ENCODE measurements at regions not wholly inside any gene's neighbourhood (a gene's known extent, or its start where the extent isn't known, plus 50 kb on each side); places are given as distances from the start of the nearest gene placed in this dataset.
A peak's percentile ranks its signal among the peaks of the same experiment; 100 is the strongest.
"Not testable (repeated sequence)": the region's sequence is repeated elsewhere in the genome, so short reads cannot be mapped to it uniquely, and the experiment has no call there.

DNA sequence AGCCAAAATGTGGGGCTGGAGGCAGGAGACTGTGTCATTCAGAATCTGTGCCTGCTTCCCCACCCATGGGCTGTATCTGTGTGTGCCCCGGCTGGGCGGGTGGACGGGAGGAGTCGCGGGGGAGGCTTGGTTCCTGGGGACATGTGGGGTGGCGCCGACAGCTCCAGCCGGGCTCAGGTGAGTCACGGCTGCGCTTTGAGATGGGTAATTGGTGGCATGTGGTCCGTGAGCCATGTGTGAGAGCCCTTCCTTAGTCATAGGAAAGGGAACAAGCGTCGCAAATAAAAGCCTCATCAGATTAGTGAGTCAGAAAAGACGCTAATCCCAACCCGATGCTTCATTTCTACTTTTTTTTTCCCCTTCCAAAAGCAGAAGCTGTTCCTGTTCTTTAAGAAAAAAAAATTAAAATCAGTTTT is 118.6 kb upstream of the ZNF536 start:
- DNase-seq (ENCODE audit: low read depth) = peak; percentile 47
- no peak overlapping the region for H3K4me3 ChIP-seq (ENCODE audit: low read length)
- TF ChIP-seq, protein P1, sequence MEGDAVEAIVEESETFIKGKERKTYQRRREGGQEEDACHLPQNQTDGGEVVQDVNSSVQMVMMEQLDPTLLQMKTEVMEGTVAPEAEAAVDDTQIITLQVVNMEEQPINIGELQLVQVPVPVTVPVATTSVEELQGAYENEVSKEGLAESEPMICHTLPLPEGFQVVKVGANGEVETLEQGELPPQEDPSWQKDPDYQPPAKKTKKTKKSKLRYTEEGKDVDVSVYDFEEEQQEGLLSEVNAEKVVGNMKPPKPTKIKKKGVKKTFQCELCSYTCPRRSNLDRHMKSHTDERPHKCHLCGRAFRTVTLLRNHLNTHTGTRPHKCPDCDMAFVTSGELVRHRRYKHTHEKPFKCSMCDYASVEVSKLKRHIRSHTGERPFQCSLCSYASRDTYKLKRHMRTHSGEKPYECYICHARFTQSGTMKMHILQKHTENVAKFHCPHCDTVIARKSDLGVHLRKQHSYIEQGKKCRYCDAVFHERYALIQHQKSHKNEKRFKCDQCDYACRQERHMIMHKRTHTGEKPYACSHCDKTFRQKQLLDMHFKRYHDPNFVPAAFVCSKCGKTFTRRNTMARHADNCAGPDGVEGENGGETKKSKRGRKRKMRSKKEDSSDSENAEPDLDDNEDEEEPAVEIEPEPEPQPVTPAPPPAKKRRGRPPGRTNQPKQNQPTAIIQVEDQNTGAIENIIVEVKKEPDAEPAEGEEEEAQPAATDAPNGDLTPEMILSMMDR (conservative IDR thresholded peaks at IDR 0.05; ENCODE audit: low read depth, low read length) = no peak

DNA sequence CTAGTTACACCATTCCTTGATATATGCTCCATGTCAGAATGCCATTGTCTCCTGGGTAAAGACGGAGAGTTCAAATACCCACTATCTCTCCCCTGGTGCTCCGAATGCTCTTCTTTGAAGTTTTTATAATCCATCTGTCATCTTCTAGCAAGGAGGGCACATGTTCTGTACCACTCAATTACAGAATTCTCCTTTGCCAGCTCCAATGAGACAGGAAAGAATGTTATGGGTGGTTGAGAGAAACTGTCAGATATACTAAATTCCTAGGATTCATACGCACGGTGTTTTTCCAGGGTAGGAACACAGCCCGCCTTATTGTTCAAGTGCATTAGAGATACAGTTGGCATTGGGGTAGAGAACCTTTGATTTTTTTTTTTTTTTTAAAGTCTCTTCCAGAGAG is 118.0 kb upstream of the ZNF536 start:
- no peak for DNase-seq (ENCODE audit: low read depth)
- H3K4me3 ChIP-seq (ENCODE audit: low read length) = no peak overlapping the region
- TF ChIP-seq, protein P1 (conservative IDR thresholded peaks at IDR 0.05; ENCODE audit: low read depth, low read length) = no peak

DNA sequence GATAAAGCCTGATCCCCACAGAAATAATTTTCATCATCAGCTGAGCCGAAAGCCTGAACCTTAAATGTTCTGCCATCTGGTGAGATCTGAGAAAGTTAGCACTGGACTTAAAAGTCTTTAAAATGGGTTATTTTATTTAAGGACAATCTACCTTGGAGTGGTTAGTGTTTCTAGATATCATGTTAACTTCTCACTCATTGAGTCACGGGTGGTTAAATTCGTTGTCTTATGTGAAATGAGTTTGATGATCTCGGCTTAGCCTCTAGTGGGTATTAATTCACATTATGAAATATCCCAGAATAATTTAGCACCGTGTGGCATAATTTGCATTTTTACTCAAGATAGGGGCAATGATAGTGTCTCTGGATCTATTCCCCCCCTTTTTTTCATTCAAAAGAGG is 117.4 kb upstream of the ZNF536 start:
- no peak for DNase-seq (ENCODE audit: low read depth)
- H3K4me3 ChIP-seq (ENCODE audit: low read length) = no peak overlapping the region
- TF ChIP-seq, protein P1 (conservative IDR thresholded peaks at IDR 0.05; ENCODE audit: low read depth, low read length) = no peak

DNA sequence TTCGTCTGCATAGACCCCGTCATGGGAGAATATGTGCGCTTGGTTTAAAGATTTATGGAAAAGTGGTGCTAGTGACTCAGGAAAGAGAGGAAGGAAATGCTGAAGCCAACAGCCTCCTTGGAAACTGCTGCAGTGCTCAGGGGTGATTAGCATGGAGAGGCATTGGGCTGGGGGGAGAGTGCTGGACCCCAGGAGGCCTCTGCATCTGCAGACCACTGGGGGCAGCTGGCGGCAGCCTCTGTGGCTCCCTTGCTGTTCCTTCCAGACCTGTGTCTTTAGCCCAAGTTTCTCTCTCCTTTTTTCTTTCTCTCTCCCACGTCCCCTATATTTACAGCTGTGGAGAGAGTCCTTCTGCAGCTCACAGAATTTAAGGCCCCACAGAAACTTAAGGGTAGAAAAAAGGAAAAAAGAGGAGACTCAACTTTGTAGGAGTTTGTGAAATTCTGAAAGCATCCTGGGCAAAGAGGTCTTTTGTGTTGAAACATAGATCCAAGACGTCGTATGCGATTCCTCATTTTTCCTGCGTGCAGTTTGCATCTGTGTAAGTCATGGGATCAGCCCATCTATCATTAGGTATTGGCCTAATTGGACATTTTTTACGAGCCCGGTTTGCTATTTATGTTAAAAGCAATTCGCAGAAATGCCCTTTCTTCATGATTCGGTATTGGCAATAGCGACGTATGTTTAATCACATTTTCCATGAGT is 116.2 kb upstream of the ZNF536 start:
- TF ChIP-seq, protein P1 (conservative IDR thresholded peaks at IDR 0.05; ENCODE audit: low read depth, low read length) = no peak
- no peak overlapping the region for H3K4me3 ChIP-seq (ENCODE audit: low read length)
- DNase-seq (ENCODE audit: low read depth) = no peak

DNA sequence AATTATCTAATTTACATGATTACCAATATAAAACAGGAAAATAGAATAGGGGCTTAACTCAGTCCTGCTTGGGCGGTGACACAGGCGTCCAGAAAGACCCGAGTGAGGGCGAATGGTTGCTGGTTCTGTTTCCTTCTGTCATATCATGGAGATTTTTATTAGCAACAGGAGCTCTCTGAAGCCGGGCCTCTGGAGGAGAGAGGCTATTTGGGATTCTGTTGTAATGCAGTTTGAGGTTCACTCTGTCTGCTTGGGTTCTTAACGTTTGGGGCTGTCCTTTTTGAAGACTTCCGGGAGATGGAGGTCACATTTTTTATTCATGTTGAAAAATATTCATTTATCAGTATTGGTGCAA is 115.7 kb upstream of the ZNF536 start:
- no peak overlapping the region for H3K4me3 ChIP-seq (ENCODE audit: low read length)
- TF ChIP-seq, protein P1 (conservative IDR thresholded peaks at IDR 0.05; ENCODE audit: low read depth, low read length) = no peak
- no peak for DNase-seq (ENCODE audit: low read depth)

DNA sequence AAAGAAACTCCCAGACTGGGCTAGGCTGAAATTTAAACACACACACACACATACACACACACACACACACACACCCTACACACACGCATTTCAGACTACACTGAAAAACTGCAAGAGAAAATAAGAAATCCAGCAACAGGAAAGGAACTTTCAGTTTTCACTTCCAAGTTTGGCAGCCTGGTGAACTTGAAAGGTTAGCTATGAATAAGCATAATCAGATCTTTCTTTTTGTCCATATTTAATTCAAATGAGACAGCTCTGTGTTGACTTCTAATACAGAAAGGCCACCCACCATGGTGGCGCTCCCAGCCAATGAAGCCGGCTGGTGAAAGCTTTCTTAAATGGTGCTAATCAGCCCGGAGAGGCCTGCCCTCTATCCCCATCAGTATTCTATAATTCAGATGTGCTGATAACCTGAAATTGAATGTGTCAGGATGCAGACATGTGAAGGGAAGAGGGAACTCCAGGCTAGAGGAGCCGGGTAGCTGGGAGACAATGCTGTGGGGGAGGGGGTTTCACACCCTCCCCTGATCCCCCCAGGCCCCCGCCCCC is 108.3 kb upstream of the ZNF536 start:
- H3K4me3 ChIP-seq (ENCODE audit: low read length) = no peak overlapping the region
- DNase-seq (ENCODE audit: low read depth) = no peak
- TF ChIP-seq, protein P1 (conservative IDR thresholded peaks at IDR 0.05; ENCODE audit: low read depth, low read length) = no peak

DNA sequence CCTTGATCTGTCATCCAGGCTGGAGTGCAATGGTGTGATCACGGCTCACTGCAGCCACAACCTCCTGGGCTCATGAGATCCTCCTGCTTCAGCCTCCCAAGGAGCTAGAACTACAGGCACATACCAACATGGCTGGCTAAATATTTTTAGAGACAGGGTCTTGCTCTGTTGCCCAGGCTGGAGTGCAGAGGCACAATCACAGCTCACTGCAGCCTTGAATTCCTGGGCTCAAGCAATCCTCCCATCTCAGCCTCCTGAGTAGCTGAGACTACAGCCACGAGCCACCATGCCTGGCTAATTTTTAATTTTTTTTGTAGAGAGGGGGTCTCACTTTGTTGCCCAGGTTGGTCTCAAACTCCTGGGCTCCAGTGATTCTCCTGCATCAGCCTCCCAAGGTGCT is 106.3 kb upstream of the ZNF536 start:
- not testable (repeated sequence) for H3K4me3 ChIP-seq (ENCODE audit: low read length); DNase-seq (ENCODE audit: low read depth)

All from retinal pigment epithelial cell (primary cell).